IPS-20b (cell line): ENCODE measurements at regions not wholly inside any gene's neighbourhood (a gene's known extent, or its start where the extent isn't known, plus 50 kb on each side); places are given as distances from the start of the nearest gene placed in this dataset.

ENCODE experiments used
- H3K27ac ChIP-seq: one replicate; pipeline ENCODE4 v1.5.1; 2013; ENCODE audit warnings: low read length
- H3K27me3 ChIP-seq: 2 replicates; pipeline ENCODE4 v1.6.1; 2013; ENCODE audit warnings: mild to moderate bottlenecking, low read length, inconsistent platforms; ENCODE audit not compliant: insufficient read depth
- H3K36me3 ChIP-seq: 2 replicates; pipeline ENCODE4 v1.6.1; 2013; ENCODE audit warnings: low read depth, mild to moderate bottlenecking, inconsistent platforms, low read length, moderate library complexity; ENCODE audit not compliant: insufficient read depth
- H3K4me1 ChIP-seq: 2 replicates; pipeline ENCODE4 v1.6.1; 2013; ENCODE audit warnings: mild to moderate bottlenecking, control low read depth, inconsistent platforms, low read length, moderate library complexity; ENCODE audit not compliant: insufficient read depth
- H3K4me3 ChIP-seq: 2 replicates; pipeline ENCODE4 v1.5.1; 2013; ENCODE audit warnings: mild to moderate bottlenecking, low read length, inconsistent platforms
- H3K9ac ChIP-seq: 2 replicates; pipeline ENCODE4 v1.6.1; 2013; ENCODE audit warnings: low read depth, mild to moderate bottlenecking, inconsistent platforms, low read length, moderate library complexity
- H3K9me3 ChIP-seq: 2 replicates; pipeline ENCODE4 v1.6.1; 2013; ENCODE audit warnings: mild to moderate bottlenecking, low read depth, low read length, inconsistent platforms; ENCODE audit not compliant: insufficient read depth

DNA sequence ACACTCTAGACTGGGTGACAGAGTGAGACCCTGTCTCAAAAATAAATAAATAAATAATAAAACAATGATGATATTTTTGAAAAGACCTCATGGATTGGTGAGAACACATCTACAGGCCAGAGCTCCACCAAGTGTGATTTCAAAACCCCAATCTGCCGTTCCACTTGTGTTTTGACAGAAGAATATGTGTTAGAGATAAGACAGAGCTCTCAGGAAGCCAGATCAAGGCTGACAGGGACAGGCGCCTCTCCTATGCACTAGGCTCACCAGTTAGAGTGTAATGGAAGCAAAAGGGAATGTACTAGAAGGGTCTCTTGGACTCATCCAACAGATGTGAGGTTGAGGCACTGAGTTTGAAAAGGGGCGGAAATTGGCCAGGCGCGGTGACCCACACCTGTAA, 110.7 kb upstream of the ERRFI1 start:
- no peaks in the 10 kb centered on the region for H3K27me3 ChIP-seq
- H3K4me1 ChIP-seq = no peaks in the 10 kb centered on the region
- no peak overlapping the region for H3K4me3 ChIP-seq
- no peak overlapping the region for H3K27ac ChIP-seq
- H3K9me3 ChIP-seq = no peaks in the 10 kb centered on the region
- H3K36me3 ChIP-seq = no peaks in the 10 kb centered on the region
- no peak overlapping the region for H3K9ac ChIP-seq

DNA sequence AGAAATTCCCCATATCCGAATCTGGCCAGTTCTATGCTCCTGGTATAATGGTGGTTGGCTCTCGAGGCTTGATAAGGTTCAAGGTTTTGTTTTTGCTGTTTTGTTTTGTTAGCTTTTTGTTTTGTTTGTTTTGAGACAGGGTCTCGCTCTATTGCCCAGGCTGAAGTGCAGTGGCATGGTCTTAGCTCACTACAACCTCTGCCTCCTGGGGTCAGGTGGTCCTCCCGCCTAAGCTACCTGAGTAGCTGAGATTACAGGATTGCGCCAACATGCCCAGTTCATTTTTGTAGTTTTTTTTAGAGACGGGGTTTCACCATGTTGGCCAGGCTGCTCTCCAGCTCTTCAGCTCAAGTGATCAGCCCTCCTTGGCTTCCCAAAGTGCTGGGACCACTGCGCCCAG, 109.1 kb upstream of the ERRFI1 start:
- Histone ChIP-seq H3K27ac (no peak overlapping the region), H3K4me3 (no peak overlapping the region), H3K9ac (no peak overlapping the region), H3K27me3 (no peaks in the 10 kb centered on the region), H3K36me3 (no peaks in the 10 kb centered on the region), H3K9me3 (no peaks in the 10 kb centered on the region), H3K4me1 (no peaks in the 10 kb centered on the region)

DNA sequence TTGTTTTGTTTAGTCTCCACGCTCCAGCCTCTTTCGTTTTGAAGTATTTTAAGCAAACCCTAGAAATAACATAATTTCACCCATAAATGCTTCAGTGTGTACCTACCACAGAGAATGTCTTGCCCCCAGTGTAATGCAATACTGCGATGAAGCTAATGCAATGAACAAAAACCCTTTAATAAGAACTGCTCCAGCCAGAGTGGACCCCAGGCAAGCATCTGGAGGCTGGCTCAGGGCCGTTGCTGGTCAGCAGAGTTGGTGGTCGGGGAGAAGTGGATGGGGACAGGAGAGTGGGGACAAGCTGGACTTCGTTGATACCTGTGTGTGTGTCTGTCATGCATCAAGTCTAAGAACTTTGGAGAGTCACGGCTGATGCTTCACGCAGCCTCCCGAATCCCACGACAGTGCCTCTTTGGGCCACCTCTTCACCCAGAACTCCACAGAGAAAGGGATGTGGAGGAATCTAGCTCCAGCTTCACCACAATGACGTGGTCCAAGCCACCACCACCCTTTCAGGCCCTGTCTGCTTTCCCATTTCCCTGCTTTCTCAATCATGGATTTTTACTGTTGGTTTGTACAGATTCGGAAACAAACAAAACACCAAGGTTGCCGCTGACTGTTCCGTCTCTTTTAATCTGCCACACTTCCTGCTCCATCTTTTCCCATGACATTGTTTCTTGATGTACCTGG, 108.6 kb upstream of the ERRFI1 start:
- Histone ChIP-seq H3K4me1 (no peaks in the 10 kb centered on the region), H3K9ac (no peak overlapping the region)

DNA sequence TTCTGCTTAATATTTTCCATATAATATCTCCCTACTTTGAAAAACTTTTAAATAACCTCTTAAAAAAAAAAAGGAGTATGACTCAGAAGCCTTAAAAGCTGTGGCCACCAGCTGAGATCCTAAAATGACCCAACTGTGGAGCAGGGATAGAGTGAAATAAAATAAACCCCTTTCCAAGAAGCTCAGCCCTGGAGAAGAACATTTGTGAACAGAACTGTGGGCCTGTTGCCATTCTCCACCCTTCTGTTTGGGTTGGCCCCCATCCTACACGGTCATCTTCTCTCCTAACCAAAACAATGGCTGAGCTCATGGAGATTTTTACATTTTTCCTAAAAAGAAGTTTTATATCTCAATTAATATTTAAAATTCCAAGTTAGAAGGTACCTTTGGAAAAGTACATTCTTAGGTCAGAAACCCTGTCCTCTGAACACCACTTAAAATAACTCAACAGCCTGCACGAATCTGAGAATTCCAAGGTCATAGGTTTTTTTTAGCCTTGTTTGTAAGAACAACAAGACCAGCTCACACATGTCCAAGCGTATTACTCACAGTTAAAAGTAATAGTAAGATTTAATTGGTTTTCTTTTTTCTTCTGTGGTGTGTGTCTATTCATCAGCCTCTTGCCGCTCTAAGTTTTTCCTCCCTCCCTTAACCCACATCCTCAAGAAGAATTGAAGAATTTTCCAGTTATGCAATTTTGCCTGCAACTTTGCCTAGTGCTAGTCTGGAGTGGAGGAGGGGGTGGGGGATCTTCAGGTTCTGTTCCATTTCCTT, 107.7 kb upstream of the ERRFI1 start:
- Histone ChIP-seq H3K9ac (no peak overlapping the region), H3K27me3 (no peaks in the 10 kb centered on the region), H3K9me3 (no peaks in the 10 kb centered on the region), H3K4me3 (no peak overlapping the region), H3K27ac (no peak overlapping the region), H3K36me3 (no peaks in the 10 kb centered on the region), H3K4me1 (no peaks in the 10 kb centered on the region)

More for the DNA sequence above, 108.6 kb upstream of the ERRFI1 start:
- Histone ChIP-seq H3K9me3 (no peaks in the 10 kb centered on the region), H3K36me3 (no peaks in the 10 kb centered on the region), H3K27ac (no peak overlapping the region), H3K27me3 (no peaks in the 10 kb centered on the region), H3K4me3 (no peak overlapping the region)

DNA sequence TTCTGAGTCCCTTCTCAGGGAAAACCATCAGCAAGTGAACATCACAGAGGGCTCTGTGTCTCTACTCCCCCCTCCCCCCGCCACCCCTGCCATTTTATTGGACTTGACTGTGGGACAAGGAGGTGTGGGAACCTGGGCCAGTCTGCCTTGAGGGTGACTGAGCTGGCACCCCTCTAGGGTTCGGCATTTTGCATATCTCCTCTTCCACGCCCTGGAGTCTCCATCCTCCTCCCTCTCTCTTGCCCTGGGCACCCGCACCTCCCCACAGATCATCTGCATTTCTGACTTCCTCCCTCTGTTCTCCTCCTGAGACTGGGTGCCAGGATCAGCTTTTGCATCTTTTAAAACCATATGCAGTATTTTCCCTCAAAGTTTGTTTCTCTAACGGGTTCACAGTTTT, 107.1 kb upstream of the ERRFI1 start:
- no peak overlapping the region for H3K9ac ChIP-seq
- no peak overlapping the region for H3K4me3 ChIP-seq
- H3K27me3 ChIP-seq = no peaks in the 10 kb centered on the region
- no peaks in the 10 kb centered on the region for H3K4me1 ChIP-seq
- no peak overlapping the region for H3K27ac ChIP-seq
- H3K36me3 ChIP-seq = no peaks in the 10 kb centered on the region
- no peaks in the 10 kb centered on the region for H3K9me3 ChIP-seq

DNA sequence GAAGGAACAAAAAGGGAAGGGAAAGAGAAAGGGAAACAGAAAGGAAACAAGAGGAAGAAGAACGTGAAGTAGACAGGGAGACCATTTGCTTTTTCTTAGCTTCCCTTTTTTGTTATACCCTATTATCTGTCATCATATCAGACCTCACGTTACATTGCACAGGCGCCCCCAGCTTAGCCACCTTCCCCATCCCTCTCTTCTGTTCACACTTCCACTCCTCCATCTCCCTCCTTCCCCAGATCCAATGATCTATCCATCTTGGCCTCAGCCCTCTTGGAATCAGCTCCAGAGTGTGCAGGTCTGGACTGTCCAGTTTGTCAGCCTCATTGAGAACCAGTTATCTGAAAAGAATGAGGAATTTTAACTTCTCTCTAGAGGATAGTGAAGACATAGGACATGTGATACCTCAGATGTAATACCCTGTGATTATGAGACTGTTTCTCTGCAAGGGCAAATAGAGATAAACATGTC, 101.1 kb upstream of the ERRFI1 start:
- Histone ChIP-seq H3K4me3 (no peak overlapping the region), H3K9ac (no peak overlapping the region), H3K9me3 (no peaks in the 10 kb centered on the region), H3K4me1 (no peaks in the 10 kb centered on the region), H3K27ac (no peak overlapping the region), H3K36me3 (no peaks in the 10 kb centered on the region), H3K27me3 (no peaks in the 10 kb centered on the region)

DNA sequence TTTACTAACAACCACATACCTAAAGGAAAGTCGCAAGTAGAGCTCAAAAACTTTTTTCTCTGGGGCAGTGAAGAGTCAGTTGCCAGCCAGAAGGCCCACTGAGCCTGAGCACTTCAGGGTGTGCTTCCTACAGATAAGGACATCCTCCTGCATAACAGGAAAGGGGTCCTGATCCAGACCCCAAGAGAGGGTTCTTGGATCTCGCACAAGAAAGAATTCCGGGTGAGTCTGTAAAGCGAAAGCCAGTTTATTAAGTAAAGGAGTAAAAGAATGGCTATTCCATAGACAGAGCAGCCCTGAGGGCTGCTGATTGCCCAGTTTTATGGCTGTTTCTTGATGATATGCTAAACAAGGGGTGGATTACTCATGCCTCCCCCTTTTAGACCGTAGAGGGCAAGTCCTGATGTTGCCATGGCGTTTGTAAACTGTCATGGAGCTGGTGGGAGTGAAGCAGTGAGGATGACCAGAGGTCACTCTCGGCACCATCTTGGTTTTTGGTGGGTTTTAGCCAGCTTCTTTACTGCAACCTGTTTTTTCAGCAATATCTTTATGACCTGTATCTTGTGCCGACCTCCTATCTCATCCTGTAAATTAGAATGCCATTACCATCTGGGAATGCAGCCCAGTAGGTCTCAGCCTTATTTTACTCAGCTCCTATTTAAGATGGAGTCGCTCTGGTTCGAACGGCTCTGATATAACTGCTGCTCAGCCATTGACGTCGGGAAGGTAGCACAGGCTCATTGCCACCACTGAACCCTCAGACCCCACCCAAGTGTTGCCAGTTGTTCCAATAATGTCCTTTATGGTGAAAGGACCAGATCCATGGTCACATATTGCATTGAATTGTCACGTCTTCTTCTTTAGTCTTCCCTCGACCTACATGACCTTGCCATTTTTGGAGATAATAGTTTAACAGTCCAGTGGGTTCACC, 96.6 kb upstream of the ERRFI1 start:
- no peak overlapping the region for H3K4me3 ChIP-seq
- no peaks in the 10 kb centered on the region for H3K36me3 ChIP-seq
- no peak overlapping the region for H3K27ac ChIP-seq
- no peak overlapping the region for H3K9ac ChIP-seq
- no peaks in the 10 kb centered on the region for H3K9me3 ChIP-seq
- peaks cover 2% of the 10 kb centered on the region; the same call in 1 of the 2 replicates for H3K4me1 ChIP-seq
- 0 out of 2 replicates have a peak, but pooled peaks cover 3% of the 10 kb centered on the region for H3K27me3 ChIP-seq

DNA sequence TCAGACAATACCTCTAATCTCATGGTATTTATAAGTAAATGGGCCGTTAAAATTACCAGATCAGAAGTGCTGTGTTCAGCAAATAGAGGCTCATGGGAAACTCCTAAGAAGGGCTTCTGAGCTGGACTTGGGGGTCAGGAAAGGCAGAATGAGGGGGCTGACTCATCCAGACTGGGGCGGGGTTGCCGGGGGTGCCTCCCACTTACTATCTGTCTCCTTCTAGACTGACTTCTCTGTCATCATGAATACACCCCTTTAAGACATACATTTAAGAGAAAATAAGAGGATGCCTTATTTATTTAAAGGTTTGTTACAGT, 96.0 kb upstream of the ERRFI1 start:
- Histone ChIP-seq H3K9me3 (no peaks in the 10 kb centered on the region), H3K27me3 (0 out of 2 replicates have a peak, but pooled peaks cover 3% of the 10 kb centered on the region), H3K4me1 (peaks cover 2% of the 10 kb centered on the region; the same call in 1 of the 2 replicates), H3K4me3 (no peak overlapping the region), H3K27ac (no peak overlapping the region), H3K9ac (no peak overlapping the region), H3K36me3 (no peaks in the 10 kb centered on the region)

DNA sequence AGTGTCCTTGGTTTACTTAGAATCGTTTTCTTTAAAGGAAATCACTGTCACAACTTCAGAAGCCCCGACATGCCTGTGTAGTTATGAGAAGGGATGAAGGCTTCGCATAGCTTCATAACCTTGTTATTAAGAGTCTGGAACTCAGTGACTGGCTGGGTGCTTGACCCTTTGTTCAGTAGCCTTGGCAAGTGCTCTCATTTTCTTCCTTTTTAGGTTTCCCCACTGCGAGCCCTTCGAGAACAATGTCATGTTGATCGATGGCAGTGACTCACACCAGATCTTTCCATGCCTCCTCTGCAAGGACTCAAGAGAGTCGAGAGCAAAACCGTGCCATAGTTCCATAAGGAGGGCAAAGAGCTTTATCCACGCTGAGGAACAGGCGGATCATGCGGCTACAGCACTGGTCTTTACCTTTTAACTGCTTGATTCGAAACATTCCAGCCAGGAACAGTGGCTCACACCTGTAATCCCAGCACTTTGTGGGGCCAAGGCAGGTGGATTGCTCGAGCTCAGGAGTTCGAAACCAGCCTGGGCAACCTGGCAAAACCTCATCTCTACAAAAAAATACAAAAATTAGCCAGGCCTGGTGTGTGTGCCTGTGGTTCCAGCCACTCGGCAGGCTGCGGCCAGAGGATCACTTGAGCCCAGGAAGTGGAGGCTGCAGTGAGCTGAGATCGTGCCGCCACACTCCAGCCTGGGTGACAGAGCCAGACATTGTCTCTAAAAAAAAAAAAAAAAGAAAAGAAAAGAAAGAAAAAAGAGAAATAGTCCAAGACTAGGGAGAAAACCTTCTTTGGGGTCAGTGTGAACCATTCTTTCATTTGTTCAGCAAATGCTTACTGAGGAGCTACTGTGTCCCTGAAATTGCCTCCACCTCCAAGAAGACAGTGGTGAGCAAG, 95.4 kb upstream of the ERRFI1 start:
- Histone ChIP-seq H3K4me3 (no peak overlapping the region), H3K4me1 (peaks cover 2% of the 10 kb centered on the region; the same call in 1 of the 2 replicates), H3K9me3 (no peaks in the 10 kb centered on the region), H3K27ac (no peak overlapping the region), H3K9ac (peak overlapping the region; percentile 24; the same call in 1 of the 2 replicates), H3K36me3 (no peaks in the 10 kb centered on the region), H3K27me3 (0 out of 2 replicates have a peak, but pooled peaks cover 3% of the 10 kb centered on the region)

DNA sequence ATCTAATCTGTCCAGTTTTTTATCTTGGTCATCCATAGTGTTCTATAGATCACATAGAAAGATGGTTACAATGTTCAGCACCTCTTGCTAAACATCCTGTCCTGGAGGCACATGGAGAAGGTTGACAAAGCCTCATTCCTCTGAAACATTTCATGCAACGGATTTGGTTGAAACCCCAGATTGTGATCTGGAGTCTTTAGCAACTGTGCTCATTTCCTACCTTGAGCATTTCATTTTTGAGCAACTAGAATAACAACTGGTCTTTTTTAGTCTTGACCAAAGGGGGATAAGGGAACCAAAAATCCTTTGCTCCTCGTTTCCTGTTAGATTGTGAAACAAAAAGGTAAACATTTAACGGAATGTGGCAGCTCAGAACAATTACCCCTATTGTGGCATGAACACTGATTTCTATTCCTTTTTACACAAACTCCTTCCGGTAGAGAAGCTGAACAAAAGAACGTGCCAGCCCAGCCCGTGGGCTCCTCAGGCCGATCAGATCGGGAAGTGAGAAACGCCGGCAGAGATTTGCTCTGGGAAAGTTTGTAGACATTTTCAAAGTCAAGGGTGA, 94.7 kb upstream of the ERRFI1 start:
- Histone ChIP-seq H3K9ac (peak overlapping the region; percentile 24; the same call in 1 of the 2 replicates), H3K9me3 (no peaks in the 10 kb centered on the region), H3K4me1 (peaks cover 2% of the 10 kb centered on the region; the same call in 1 of the 2 replicates), H3K27me3 (0 out of 2 replicates have a peak, but pooled peaks cover 3% of the 10 kb centered on the region), H3K36me3 (no peaks in the 10 kb centered on the region), H3K27ac (no peak overlapping the region), H3K4me3 (no peak overlapping the region)
